ENCODE measurements at regions not wholly inside any gene's neighbourhood (a gene's known extent, or its start where the extent isn't known, plus 50 kb on each side); places are given as distances from the start of the nearest gene placed in this dataset.

- TF ChIP-seq, protein P1, sequence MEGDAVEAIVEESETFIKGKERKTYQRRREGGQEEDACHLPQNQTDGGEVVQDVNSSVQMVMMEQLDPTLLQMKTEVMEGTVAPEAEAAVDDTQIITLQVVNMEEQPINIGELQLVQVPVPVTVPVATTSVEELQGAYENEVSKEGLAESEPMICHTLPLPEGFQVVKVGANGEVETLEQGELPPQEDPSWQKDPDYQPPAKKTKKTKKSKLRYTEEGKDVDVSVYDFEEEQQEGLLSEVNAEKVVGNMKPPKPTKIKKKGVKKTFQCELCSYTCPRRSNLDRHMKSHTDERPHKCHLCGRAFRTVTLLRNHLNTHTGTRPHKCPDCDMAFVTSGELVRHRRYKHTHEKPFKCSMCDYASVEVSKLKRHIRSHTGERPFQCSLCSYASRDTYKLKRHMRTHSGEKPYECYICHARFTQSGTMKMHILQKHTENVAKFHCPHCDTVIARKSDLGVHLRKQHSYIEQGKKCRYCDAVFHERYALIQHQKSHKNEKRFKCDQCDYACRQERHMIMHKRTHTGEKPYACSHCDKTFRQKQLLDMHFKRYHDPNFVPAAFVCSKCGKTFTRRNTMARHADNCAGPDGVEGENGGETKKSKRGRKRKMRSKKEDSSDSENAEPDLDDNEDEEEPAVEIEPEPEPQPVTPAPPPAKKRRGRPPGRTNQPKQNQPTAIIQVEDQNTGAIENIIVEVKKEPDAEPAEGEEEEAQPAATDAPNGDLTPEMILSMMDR (IDR thresholded peaks at IDR 0.05; ENCODE audit: low read depth, low read length, poor library complexity, severe bottlenecking) = no peak
- TF ChIP-seq EZH2phosphoT487 (IDR thresholded peaks at IDR 0.05; ENCODE audit: borderline replicate concordance, low read length) = no peak
- H3K4me1 ChIP-seq (ENCODE audit: control insufficient read depth, low read length) = peaks cover 28% of the 10 kb centered on the region
- H4K20me1 ChIP-seq (ENCODE audit: control insufficient read depth, insufficient read depth, low read depth, low read length) = no peaks in the 10 kb centered on the region
- no peak overlapping the region for H3K27ac ChIP-seq (ENCODE audit: low read depth, low read length)
- H3K9me3 ChIP-seq (ENCODE audit: control insufficient read depth, insufficient read depth, low read length) = no peaks in the 10 kb centered on the region
- no peaks in the 10 kb centered on the region for H3K9me2 ChIP-seq (replicated peaks; ENCODE audit: control insufficient read depth, low read length)
- no peak overlapping the region for H3K4me3 ChIP-seq (ENCODE audit: low read length)
- H3K36me3 ChIP-seq (ENCODE audit: control insufficient read depth, low read length) = no peaks in the 10 kb centered on the region
- H3K79me2 ChIP-seq (ENCODE audit: control insufficient read depth, low read length) = no peaks in the 10 kb centered on the region
- no peak overlapping the region for H3K4me2 ChIP-seq (ENCODE audit: low read length)
- H3F3A ChIP-seq (ENCODE audit: control insufficient read depth, insufficient read depth) = peaks cover 7% of the 10 kb centered on the region
- peaks cover 3% of the 10 kb centered on the region; the same call in 1 of the 2 replicates for H3K27me3 ChIP-seq (ENCODE audit: control insufficient read depth, low read length)
Observed at GRCh38 chr2:8624855-8625398, 56.9 kb upstream of the ID2 start.

DNA sequence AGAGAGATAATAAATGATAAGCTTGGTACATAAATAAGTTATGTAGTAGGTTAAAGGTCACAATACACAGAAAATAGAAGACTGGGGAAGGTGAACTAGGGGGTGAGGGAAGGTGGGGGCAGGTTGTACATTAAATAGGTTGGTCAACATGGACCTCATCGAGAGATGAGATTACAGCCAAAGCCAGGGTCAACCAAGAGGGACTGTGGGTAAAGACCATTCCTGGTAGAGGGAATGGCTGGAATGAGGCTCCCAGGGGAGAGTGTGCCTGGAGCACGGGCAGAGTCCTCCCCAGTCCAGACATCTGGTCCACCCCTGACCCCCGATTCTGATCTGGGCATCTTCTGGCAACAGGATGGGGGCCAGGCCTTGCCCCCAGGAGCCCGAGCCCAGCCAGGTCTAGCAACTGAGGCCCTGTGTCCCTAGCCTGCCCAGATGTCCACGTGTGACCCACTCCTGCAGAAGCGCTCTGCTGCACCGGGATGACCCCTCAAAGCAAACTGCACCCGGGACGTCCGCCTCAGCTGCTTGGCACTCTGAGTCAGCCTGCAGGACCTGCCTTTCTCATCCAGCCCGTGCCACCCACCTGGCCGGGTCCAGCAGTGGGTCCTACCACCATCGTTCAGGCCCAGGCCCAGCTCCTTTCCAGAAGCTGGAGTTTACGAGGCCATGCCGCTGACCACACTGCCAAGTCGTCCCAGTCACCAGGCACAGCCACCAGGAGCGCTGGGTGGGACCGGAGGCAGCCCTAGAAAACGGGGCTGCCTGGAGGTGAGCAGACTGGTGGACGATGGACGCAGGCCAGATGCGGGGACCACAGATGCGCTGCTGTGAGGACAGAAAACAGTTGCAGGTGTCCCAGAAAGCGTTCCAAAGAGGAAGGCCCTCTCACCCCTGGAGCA lies 56.2 kb upstream of the ID2 start:
- H3K36me3 ChIP-seq (ENCODE audit: control insufficient read depth, low read length) = no peaks in the 10 kb centered on the region
- H3K27ac ChIP-seq (ENCODE audit: low read depth, low read length) = no peak overlapping the region
- H3F3A ChIP-seq (ENCODE audit: control insufficient read depth, insufficient read depth) = peaks cover 10% of the 10 kb centered on the region
- H3K9me3 ChIP-seq (ENCODE audit: control insufficient read depth, insufficient read depth, low read length) = no peaks in the 10 kb centered on the region
- no peaks in the 10 kb centered on the region for H4K20me1 ChIP-seq (ENCODE audit: control insufficient read depth, insufficient read depth, low read depth, low read length)
- H3K4me3 ChIP-seq (ENCODE audit: low read length) = no peak overlapping the region
- no peaks in the 10 kb centered on the region for H3K27me3 ChIP-seq (ENCODE audit: control insufficient read depth, low read length)
- H3K4me1 ChIP-seq (ENCODE audit: control insufficient read depth, low read length) = peaks cover 36% of the 10 kb centered on the region
- no peaks in the 10 kb centered on the region for H3K9me2 ChIP-seq (replicated peaks; ENCODE audit: control insufficient read depth, low read length)
- H3K4me2 ChIP-seq (ENCODE audit: low read length) = no peak overlapping the region
- H3K79me2 ChIP-seq (ENCODE audit: control insufficient read depth, low read length) = peaks cover 2% of the 10 kb centered on the region; the same call in 1 of the 2 replicates
- no peak for TF ChIP-seq EZH2phosphoT487 (IDR thresholded peaks at IDR 0.05; ENCODE audit: borderline replicate concordance, low read length)
- TF ChIP-seq, protein P1 (IDR thresholded peaks at IDR 0.05; ENCODE audit: low read depth, low read length, poor library complexity, severe bottlenecking) = no peak

DNA sequence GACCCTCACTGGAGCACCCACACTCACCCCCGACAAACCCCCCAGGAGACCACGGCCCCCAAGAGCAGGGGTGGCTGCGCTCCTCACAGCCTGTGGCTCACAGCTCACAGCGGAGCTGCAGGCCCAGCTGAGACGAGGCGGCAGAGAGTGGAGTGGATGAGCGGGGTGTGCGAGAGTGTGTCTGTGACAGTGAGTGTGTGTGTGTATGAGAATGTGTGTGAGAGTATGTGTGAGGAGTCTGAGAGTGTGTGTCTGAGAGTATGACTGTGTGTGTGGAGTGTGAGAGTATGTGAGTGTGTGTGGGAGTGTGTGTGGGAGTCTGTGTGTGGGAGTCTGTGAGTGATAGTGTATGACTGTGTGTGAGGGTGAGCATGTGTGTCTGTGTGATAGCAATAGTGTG lies 55.3 kb upstream of the ID2 start:
- Histone ChIP-seq H3K36me3 (ENCODE audit: control insufficient read depth, low read length) (no peaks in the 10 kb centered on the region), H3K79me2 (ENCODE audit: control insufficient read depth, low read length) (peaks cover 7% of the 10 kb centered on the region; the same call in 1 of the 2 replicates), H3K9me3 (ENCODE audit: control insufficient read depth, insufficient read depth, low read length) (no peaks in the 10 kb centered on the region), H3K4me1 (ENCODE audit: control insufficient read depth, low read length) (peaks cover 45% of the 10 kb centered on the region), H3K4me3 (ENCODE audit: low read length) (no peak overlapping the region), H3K9me2 (replicated peaks; ENCODE audit: control insufficient read depth, low read length) (no peaks in the 10 kb centered on the region), H3K27ac (ENCODE audit: low read depth, low read length) (no peak overlapping the region), H3K27me3 (ENCODE audit: control insufficient read depth, low read length) (no peaks in the 10 kb centered on the region), H4K20me1 (ENCODE audit: control insufficient read depth, insufficient read depth, low read depth, low read length) (no peaks in the 10 kb centered on the region), H3F3A (ENCODE audit: control insufficient read depth, insufficient read depth) (peaks cover 10% of the 10 kb centered on the region), H3K4me2 (ENCODE audit: low read length) (no peak overlapping the region)
- TF ChIP-seq, protein P1 (IDR thresholded peaks at IDR 0.05; ENCODE audit: low read depth, low read length, poor library complexity, severe bottlenecking) = no peak
- no peak for TF ChIP-seq EZH2phosphoT487 (IDR thresholded peaks at IDR 0.05; ENCODE audit: borderline replicate concordance, low read length)

Measured in DOHH2 (cell line).